HG03045 (cell line): ENCODE measurements at regions not wholly inside any gene's neighbourhood (a gene's known extent, or its start where the extent isn't known, plus 50 kb on each side); places are given as distances from the start of the nearest gene placed in this dataset.
"Not testable (repeated sequence)": the region's sequence is repeated elsewhere in the genome, so short reads cannot be mapped to it uniquely, and the experiment has no call there.

Experiments
- ATAC-seq: cut with Tn5 transposase; IDR thresholded peaks from one replicate; pipeline ENCODE4 v1.9.1; 2021; ENCODE audit warnings: mild to moderate bottlenecking, moderate library complexity; ENCODE audit not compliant: unreplicated experiment

GRCh38 chr22:49406879-49407587 lies 420.6 kb downstream of the BRD1 start:
- no peak for ATAC-seq

- ATAC-seq = no peak
These were observed 421.5 kb downstream of the BRD1 start for GRCh38 chr22:49406047-49406650.

GRCh38 chr22:49405590-49405989 lies 422.1 kb downstream of the BRD1 start:
- ATAC-seq = no peak

- ATAC-seq = no peak
These were observed 423.0 kb downstream of the BRD1 start for GRCh38 chr22:49404576-49405241.

GRCh38 chr22:49404020-49404419 lies 423.7 kb downstream of the BRD1 start:
- ATAC-seq = no peak

GRCh38 chr22:49403102-49403501 lies 424.6 kb downstream of the BRD1 start:
- ATAC-seq = no peak

GRCh38 chr22:49402169-49402568 lies 425.5 kb downstream of the BRD1 start:
- no peak for ATAC-seq

GRCh38 chr22:49400941-49401598 lies 426.6 kb downstream of the BRD1 start:
- no peak for ATAC-seq

- no peak for ATAC-seq
These were observed 427.3 kb downstream of the BRD1 start for GRCh38 chr22:49400136-49400940.

GRCh38 chr22:49398646-49399045 lies 429.0 kb downstream of the BRD1 start:
- no peak for ATAC-seq

- ATAC-seq = no peak
These were observed 429.6 kb downstream of the BRD1 start for GRCh38 chr22:49398115-49398514.

GRCh38 chr22:49396817-49397216 lies 430.9 kb downstream of the BRD1 start:
- ATAC-seq = no peak

GRCh38 chr22:49395617-49396016 lies 432.1 kb downstream of the BRD1 start:
- ATAC-seq = no peak

- not testable (repeated sequence) for ATAC-seq
These were observed 432.6 kb downstream of the BRD1 start for GRCh38 chr22:49395062-49395461.

- ATAC-seq = no peak
These were observed 433.4 kb downstream of the BRD1 start for GRCh38 chr22:49394116-49394785.

GRCh38 chr22:49393526-49393925 lies 434.1 kb downstream of the BRD1 start:
- ATAC-seq = no peak

GRCh38 chr22:49392841-49393510 lies 434.7 kb downstream of the BRD1 start:
- ATAC-seq = no peak

- ATAC-seq = no peak
These were observed 435.4 kb downstream of the BRD1 start for GRCh38 chr22:49392247-49392646.

GRCh38 chr22:49391436-49391835 lies 436.2 kb downstream of the BRD1 start:
- ATAC-seq = no peak

- no peak for ATAC-seq
These were observed 436.7 kb downstream of the BRD1 start for GRCh38 chr22:49390954-49391353.
